CD4-positive, CD25-positive, alpha-beta regulatory T cell (primary cell): ENCODE measurements at regions not wholly inside any gene's neighbourhood (a gene's known extent, or its start where the extent isn't known, plus 50 kb on each side); places are given as distances from the start of the nearest gene placed in this dataset.

Experiments used
- ATAC-seq, 2 donors: fragments of 150-1000 bp; cut with Tn5 transposase; one replicate each; pipeline ENCODE4 v1.10.0; 2021; ENCODE audit warnings: low read depth in 2 of 2, moderate number of reproducible peaks in 2 of 2, moderate library complexity in 1 of 2
- DNase-seq, 3 donors: peaks; one replicate each; pipeline versions ENCODE4 v3.0.0 to v3.0.0-alpha.2; 2012 to 2022; ENCODE audit warnings: mixed read lengths in 1 of 3
- H3K27ac ChIP-seq: one replicate; pipeline ENCODE4 v1.7.0; 2013; ENCODE audit warnings: mild to moderate bottlenecking, low read length; ENCODE audit not compliant: insufficient read depth, poor library complexity, severe bottlenecking
- H3K27me3 ChIP-seq: one replicate; pipeline ENCODE4 v1.7.0; 2013; ENCODE audit warnings: low read length; ENCODE audit not compliant: control insufficient read depth, insufficient read depth
- H3K36me3 ChIP-seq: one replicate; pipeline ENCODE4 v1.7.0; 2013; ENCODE audit warnings: mild to moderate bottlenecking, low read length, moderate library complexity; ENCODE audit not compliant: control insufficient read depth, insufficient read depth
- H3K4me1 ChIP-seq: 2 replicates; pipeline ENCODE4 v1.7.0; 2013; ENCODE audit warnings: mild to moderate bottlenecking, low read length; ENCODE audit not compliant: insufficient read depth, control insufficient read depth, poor library complexity, severe bottlenecking
- H3K4me3 ChIP-seq: one replicate; pipeline ENCODE4 v1.7.0; 2013; ENCODE audit warnings: low read depth, mild to moderate bottlenecking, low read length, moderate library complexity
- H3K9me3 ChIP-seq, 2 experiments: 1 replicate in 1 of 2; 2 replicates in 1 of 2; pipeline ENCODE4 v1.7.0; 2013; ENCODE audit warnings: low read length in 2 of 2, mild to moderate bottlenecking in 1 of 2, moderate library complexity in 1 of 2; ENCODE audit not compliant: control insufficient read depth in 2 of 2
- H3K27ac Mint-ChIP-seq, 3 donors: one replicate each; pipeline ENCODE4 v1.8.0; 2020 to 2022; ENCODE audit warnings: mild to moderate bottlenecking in 3 of 3, mixed read lengths in 3 of 3, moderate library complexity in 2 of 3
- H3K27me3 Mint-ChIP-seq: one replicate; pipeline ENCODE4 v1.8.0; 2022; ENCODE audit warnings: mild to moderate bottlenecking, mixed read lengths
- H3K36me3 Mint-ChIP-seq: one replicate; pipeline ENCODE4 v1.8.0; 2020; ENCODE audit warnings: mixed read lengths
- H3K4me1 Mint-ChIP-seq, 4 donors: one replicate each; pipeline ENCODE4 v1.8.0; 2020 to 2022; ENCODE audit warnings: mixed read lengths in 4 of 4, mild to moderate bottlenecking in 1 of 4
- H3K4me3 Mint-ChIP-seq, 4 donors: one replicate each; pipeline ENCODE4 v1.8.0; 2020 to 2022; ENCODE audit warnings: mild to moderate bottlenecking in 4 of 4, mixed read lengths in 4 of 4, moderate library complexity in 3 of 4
- H3K9me3 Mint-ChIP-seq, 7 donors: one replicate each; pipeline ENCODE4 v1.8.0; 2020 to 2022; ENCODE audit warnings: mixed read lengths in 7 of 7, mild to moderate bottlenecking in 3 of 7, moderate library complexity in 2 of 7

- Mint-ChIP-seq H3K27ac (peak overlapping the region in 1 of 3 donors; percentile 7), H3K4me1 (peaks cover 0 to 8% (median 3%) of the 10 kb centered on the region in 4 donors), H3K27me3 (no peaks in the 10 kb centered on the region), H3K9me3 (peaks cover 0 to 6% (median 3%) of the 10 kb centered on the region in 7 donors), H3K36me3 (peaks cover 16% of the 10 kb centered on the region), H3K4me3 (no peak overlapping the region)
- Histone ChIP-seq H3K36me3 (no peaks in the 10 kb centered on the region), H3K27ac (no peak overlapping the region), H3K27me3 (no peaks in the 10 kb centered on the region), H3K9me3 (peaks cover 0 to 3% of the 10 kb centered on the region in 2 experiments), H3K4me3 (no peak overlapping the region), H3K4me1 (no peaks in the 10 kb centered on the region)
- DNase-seq = no peak
- no peak for ATAC-seq
These were observed 194.2 kb downstream of the BCL11B start for GRCh38 chr14:99077844-99078236.

GRCh38 chr14:99078426-99078825 is 193.6 kb downstream of the BCL11B start:
- Histone ChIP-seq H3K4me1 (no peaks in the 10 kb centered on the region), H3K36me3 (no peaks in the 10 kb centered on the region), H3K4me3 (no peak overlapping the region), H3K27ac (no peak overlapping the region), H3K9me3 (peaks cover 0 to 3% of the 10 kb centered on the region in 2 experiments), H3K27me3 (no peaks in the 10 kb centered on the region)
- DNase-seq = no peak
- Mint-ChIP-seq H3K4me1 (peaks cover 0 to 8% (median 3%) of the 10 kb centered on the region in 4 donors), H3K27me3 (no peaks in the 10 kb centered on the region), H3K4me3 (no peak overlapping the region), H3K36me3 (peaks cover 22% of the 10 kb centered on the region), H3K9me3 (peaks cover 1 to 6% (median 3%) of the 10 kb centered on the region in 7 donors), H3K27ac (no peak overlapping the region)
- ATAC-seq = no peak

- no peaks in the 10 kb centered on the region for H3K27me3 Mint-ChIP-seq
- no peak overlapping the region for H3K4me3 Mint-ChIP-seq
- H3K4me1 Mint-ChIP-seq = peaks cover 0 to 8% (median 5%) of the 10 kb centered on the region in 4 donors
- Histone ChIP-seq H3K9me3 (peaks cover 0 to 8% of the 10 kb centered on the region in 2 experiments), H3K4me3 (no peak overlapping the region), H3K27me3 (no peaks in the 10 kb centered on the region), H3K27ac (no peak overlapping the region), H3K4me1 (no peaks in the 10 kb centered on the region), H3K36me3 (no peaks in the 10 kb centered on the region)
- H3K36me3 Mint-ChIP-seq = peaks cover 26% of the 10 kb centered on the region
- DNase-seq (no peak), ATAC-seq (no peak)
- H3K9me3 Mint-ChIP-seq = peaks cover 1 to 8% (median 3%) of the 10 kb centered on the region in 7 donors
- H3K27ac Mint-ChIP-seq = no peak overlapping the region
These were observed 192.8 kb downstream of the BCL11B start for GRCh38 chr14:99079061-99079727.

GRCh38 chr14:99080306-99080705 is 191.7 kb downstream of the BCL11B start:
- Histone ChIP-seq H3K27me3 (no peaks in the 10 kb centered on the region), H3K4me3 (no peak overlapping the region), H3K9me3 (peaks cover 0 to 8% of the 10 kb centered on the region in 2 experiments), H3K4me1 (no peaks in the 10 kb centered on the region), H3K27ac (no peak overlapping the region), H3K36me3 (no peaks in the 10 kb centered on the region)
- Mint-ChIP-seq H3K27me3 (no peaks in the 10 kb centered on the region), H3K4me3 (no peak overlapping the region), H3K36me3 (peaks cover 30% of the 10 kb centered on the region), H3K27ac (no peak overlapping the region), H3K4me1 (peaks cover 0 to 8% (median 6%) of the 10 kb centered on the region in 4 donors), H3K9me3 (peaks cover 1 to 12% (median 3%) of the 10 kb centered on the region in 7 donors)
- ATAC-seq (no peak), DNase-seq (no peak)

GRCh38 chr14:99081156-99081765 is 190.7 kb downstream of the BCL11B start:
- H3K4me3 ChIP-seq = no peak overlapping the region
- peaks cover 0 to 8% of the 10 kb centered on the region in 2 experiments for H3K9me3 ChIP-seq
- H3K4me3 Mint-ChIP-seq = no peak overlapping the region
- ATAC-seq (no peak), DNase-seq (no peak)
- H3K36me3 ChIP-seq = no peaks in the 10 kb centered on the region
- no peaks in the 10 kb centered on the region for H3K27me3 ChIP-seq
- no peak overlapping the region for H3K27ac ChIP-seq
- H3K36me3 Mint-ChIP-seq = peaks cover 39% of the 10 kb centered on the region
- no peaks in the 10 kb centered on the region for H3K27me3 Mint-ChIP-seq
- peaks cover 0 to 8% (median 6%) of the 10 kb centered on the region in 4 donors for H3K4me1 Mint-ChIP-seq
- H3K4me1 ChIP-seq = no peaks in the 10 kb centered on the region
- H3K9me3 Mint-ChIP-seq = peaks cover 1 to 12% (median 7%) of the 10 kb centered on the region in 7 donors
- no peak overlapping the region for H3K27ac Mint-ChIP-seq

- H3K4me3 Mint-ChIP-seq = no peak overlapping the region
- DNase-seq (no peak), ATAC-seq (no peak)
- H3K9me3 ChIP-seq = peaks cover 0 to 8% of the 10 kb centered on the region in 2 experiments
- no peaks in the 10 kb centered on the region for H3K4me1 ChIP-seq
- H3K9me3 Mint-ChIP-seq = peaks cover 1 to 13% (median 7%) of the 10 kb centered on the region in 7 donors
- no peak overlapping the region for H3K4me3 ChIP-seq
- H3K4me1 Mint-ChIP-seq = peaks cover 0 to 8% (median 7%) of the 10 kb centered on the region in 4 donors
- H3K27ac Mint-ChIP-seq = no peak overlapping the region
- no peaks in the 10 kb centered on the region for H3K27me3 ChIP-seq
- H3K36me3 ChIP-seq = no peaks in the 10 kb centered on the region
- no peaks in the 10 kb centered on the region for H3K27me3 Mint-ChIP-seq
- H3K27ac ChIP-seq = no peak overlapping the region
- H3K36me3 Mint-ChIP-seq = peaks cover 41% of the 10 kb centered on the region
These were observed 190.1 kb downstream of the BCL11B start for GRCh38 chr14:99081880-99082279.

- H3K9me3 ChIP-seq = peaks cover 0 to 4% of the 10 kb centered on the region in 2 experiments
- no peaks in the 10 kb centered on the region for H3K36me3 ChIP-seq
- no peak overlapping the region for H3K4me3 ChIP-seq
- H3K27ac ChIP-seq = no peak overlapping the region
- Mint-ChIP-seq H3K4me3 (no peak overlapping the region), H3K36me3 (peaks cover 18% of the 10 kb centered on the region), H3K27me3 (no peaks in the 10 kb centered on the region), H3K27ac (peak overlapping the region in 1 of 3 donors; percentile 0), H3K4me1 (peaks cover 0 to 10% (median 5%) of the 10 kb centered on the region in 4 donors), H3K9me3 (peaks cover 0 to 8% (median 1%) of the 10 kb centered on the region in 7 donors)
- no peaks in the 10 kb centered on the region for H3K27me3 ChIP-seq
- ATAC-seq (no peak), DNase-seq (no peak)
- H3K4me1 ChIP-seq = no peaks in the 10 kb centered on the region
These were observed 178.2 kb downstream of the BCL11B start for GRCh38 chr14:99093532-99094517.
